Smooth muscle cell of the brain vasculature (primary cell): ENCODE measurements at regions not wholly inside any gene's neighbourhood (a gene's known extent, or its start where the extent isn't known, plus 50 kb on each side); places are given as distances from the start of the nearest gene placed in this dataset.

Source experiments
- DNase-seq: peaks from one replicate; pipeline ENCODE4 v3.0.0-alpha.2; 2012; ENCODE audit warnings: low read depth, low spot score

DNA sequence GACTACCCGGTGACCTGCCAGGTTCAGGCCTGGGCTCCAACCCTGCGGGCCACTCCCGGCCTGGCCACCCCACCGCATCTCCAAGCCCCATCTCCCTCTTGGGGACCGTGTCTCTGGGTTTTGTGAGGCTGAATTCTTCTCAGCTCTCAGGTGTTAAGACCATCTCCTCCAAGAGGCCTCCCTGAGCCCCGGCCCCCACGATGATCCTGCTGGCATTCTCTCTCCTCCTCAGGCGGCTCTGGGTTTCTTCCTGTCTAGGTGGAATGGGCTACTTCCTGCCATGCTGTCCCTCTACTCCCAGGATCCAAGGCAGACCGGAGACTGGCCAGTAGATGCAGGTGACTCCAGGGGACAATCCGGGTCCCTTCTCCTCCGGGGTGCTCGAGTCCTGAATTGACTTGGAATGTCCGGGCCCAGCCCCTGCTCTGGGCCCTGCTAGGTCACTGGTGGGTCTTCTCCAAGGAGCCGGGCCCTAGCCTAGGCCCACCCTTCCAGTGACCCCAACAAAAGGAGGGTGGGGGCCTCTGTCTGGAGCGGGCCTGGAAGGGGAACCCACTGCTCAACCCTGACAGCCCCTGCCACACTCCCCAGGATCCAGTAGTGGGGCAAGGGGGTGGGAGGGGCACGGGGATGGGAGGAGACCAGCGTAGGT, 219.8 kb downstream of the C9orf50 start:
- no peak for DNase-seq

DNA sequence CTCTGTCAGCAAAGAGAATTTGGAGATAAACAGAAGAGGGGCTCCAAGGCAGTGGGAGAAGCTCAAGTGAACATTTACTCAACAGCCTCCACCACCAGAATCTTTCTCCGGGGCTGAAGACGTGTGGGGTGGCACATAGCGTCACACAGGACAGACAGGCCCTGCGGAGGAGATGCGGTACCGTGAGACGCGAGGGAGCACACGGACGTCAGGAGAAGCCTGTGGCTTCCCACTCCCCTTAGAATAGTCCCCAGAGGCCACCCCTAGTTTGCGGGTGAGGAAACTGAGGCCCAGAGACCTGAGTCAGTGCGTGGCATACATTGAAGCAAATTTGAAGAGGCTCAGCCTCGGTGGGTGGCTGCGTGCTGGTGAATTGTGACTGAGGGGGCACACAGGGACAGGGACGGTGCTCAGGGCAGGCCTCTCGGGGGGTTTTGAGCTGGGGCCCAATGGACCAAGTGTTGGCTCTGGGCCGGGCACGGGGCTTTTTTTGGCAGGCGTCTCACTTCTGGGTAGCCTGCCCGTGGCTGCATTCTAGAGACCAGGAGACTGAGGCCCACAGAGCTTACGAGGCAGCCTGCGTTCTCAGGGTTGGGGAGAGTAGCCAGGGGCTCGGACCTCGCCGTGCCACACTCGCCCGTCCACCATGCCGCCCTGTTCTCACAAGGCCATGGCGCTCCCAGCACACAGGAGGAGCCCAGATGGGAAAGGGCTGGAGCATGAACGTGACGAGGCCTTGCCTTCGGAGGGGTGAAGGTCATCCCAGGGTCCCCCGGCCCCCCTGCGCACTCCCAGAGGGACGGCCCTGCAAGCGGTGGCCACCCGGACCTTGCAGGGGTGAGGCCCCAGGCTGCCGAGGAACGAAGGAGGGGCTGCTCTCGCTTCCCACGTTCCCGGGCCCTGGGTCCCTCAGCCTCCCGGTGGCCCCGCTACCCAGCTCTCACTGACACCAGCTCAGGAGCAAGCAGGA, 220.6 kb downstream of the C9orf50 start:
- DNase-seq: no peak

DNA sequence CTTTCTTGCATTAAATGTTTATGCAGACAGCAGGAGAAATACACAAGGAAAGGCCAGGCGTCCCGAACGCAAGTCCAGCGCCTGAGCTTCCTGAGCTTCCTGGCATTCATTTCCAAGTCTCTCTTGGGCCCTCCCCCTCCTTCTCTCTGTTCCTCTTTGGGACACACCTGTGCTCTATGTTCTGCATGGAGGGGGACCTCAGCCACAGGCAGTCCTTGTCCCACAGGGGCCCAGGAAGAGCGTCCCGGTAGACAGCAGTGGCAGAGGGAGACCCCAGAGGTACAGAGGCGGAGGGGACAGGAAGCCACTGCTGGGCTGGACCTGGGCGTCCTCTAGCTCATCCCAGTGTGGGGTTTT, 221.3 kb downstream of the C9orf50 start:
- no peak for DNase-seq

DNA sequence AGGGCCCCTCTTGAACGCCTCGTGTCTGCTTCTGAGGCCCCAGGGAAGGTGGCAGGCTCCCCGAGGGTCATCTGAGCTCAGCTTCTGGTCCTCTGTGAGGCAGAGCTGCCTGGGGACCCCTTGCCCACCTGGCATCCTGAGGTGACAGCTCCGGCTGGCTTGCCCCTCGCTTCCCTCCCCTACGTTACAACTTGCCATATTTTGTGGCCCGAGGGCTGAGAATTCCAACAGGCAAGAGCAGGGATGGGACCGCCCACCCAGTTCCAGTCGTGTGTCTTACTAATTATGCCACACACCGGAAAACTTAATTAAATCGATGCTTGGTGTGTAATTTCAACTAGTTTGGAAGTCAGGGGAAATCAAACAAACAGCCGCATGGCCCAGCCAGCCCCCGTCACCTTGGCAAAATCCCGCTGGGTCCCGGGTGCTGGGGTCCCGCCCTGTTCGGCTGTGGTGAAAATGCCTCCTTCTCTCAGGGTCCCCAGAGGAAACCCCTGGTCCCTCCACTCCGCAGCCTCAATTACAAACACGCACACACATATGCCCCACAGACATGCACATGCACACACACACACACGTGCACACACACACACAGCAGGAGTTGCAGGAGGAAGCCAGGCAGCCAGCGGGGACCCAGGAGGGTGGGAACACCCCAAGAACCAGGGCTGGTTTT, 221.0 kb upstream of the IER5L start:
- DNase-seq: no peak

DNA sequence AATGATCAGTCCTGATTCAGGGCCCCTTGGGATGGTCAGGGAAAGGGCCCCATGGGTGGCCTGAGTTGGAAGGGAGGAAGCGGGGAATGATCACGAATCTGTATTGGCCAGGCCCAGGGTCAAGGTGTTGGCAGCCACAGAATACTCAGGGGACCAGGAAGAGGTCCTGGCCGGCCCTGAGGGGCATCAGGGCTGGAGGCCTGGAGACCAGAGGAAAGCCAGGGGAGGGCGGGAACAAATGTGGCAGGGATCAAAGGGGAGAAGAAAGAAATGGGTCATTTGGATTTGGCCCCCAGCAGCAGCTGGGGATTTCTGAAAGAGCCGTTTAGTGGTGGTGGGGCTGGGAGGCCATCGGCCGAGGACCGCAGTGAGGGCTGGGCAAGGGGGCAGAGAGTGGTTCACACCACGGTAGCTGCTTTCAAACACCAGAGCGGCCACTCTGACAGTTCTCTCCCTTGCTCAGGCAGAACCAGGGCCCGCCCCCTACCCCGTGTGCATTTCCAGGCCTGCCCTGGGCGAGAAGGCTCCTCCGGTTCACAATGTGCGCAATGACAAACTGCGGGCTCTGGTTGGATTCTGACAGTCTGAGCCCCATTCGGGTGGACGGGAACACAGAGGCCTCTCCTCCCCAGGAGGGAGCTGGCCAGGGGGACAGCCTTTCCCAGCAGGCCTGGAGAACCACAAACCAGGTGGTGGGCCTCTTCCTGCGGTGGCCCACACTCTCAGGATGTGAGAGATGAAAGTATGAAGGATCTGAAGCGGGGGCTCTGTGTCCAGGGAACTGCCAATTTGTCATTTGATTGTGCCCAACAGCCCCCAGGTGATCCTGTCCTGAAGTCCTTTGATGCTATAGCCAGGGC, 220.3 kb upstream of the IER5L start:
- no peak for DNase-seq

DNA sequence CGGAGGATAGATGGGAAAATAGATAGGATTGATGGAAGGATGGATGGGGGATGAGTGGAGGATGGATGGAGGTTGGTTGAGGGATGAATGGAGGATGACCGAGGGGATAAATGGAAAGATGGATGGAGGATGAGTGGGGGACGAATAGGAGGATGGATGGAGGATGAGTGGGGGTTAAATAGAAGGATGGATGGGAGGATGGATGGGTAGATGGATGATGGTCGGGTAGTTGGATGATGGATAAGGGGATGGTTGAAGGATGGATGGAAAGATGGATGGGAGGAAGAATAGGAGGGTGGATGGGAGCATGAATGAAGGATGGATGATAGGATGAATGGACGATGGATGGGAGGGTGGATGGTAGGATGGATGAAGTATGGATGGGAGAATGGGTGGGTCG, 219.3 kb upstream of the IER5L start:
- no peak for DNase-seq

GRCh38 chr9:129396365-129396708, 218.3 kb upstream of the IER5L start:
- no peak for DNase-seq

DNA sequence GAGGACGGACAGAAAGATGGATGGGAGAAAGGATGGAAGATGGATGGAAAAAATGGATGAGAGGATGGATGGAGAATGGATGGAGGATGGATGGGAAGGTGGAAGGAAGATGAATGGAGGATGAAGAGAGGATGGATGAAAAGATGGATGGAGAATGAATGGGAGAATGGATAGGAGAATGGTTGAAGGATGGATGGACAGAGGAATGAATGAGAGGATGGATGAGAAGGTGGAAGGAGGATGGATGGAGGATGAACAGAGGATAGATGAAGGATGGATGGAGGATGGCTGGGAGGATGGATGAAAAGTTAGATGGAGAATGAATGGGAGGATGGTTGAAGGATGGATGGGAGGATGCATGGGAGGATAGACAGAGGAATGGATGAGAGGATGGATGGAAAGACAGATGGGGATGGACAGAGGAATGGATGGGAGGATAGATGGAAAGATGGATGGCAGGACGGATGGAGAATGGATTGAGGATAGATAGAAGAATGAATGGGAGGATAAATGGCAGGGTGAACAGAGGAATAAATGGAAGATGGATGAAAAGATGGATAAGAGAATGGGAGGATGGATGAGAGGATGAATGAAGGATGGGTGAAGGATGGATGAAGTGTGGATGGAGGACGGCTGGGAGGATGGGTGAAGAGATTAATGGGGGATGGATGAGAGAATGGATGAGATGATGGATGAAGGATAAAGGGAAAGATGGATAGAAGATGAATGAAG, 217.7 kb upstream of the IER5L start:
- DNase-seq: no peak

GRCh38 chr9:129394886-129395279, 216.8 kb upstream of the IER5L start:
- no peak for DNase-seq

DNA sequence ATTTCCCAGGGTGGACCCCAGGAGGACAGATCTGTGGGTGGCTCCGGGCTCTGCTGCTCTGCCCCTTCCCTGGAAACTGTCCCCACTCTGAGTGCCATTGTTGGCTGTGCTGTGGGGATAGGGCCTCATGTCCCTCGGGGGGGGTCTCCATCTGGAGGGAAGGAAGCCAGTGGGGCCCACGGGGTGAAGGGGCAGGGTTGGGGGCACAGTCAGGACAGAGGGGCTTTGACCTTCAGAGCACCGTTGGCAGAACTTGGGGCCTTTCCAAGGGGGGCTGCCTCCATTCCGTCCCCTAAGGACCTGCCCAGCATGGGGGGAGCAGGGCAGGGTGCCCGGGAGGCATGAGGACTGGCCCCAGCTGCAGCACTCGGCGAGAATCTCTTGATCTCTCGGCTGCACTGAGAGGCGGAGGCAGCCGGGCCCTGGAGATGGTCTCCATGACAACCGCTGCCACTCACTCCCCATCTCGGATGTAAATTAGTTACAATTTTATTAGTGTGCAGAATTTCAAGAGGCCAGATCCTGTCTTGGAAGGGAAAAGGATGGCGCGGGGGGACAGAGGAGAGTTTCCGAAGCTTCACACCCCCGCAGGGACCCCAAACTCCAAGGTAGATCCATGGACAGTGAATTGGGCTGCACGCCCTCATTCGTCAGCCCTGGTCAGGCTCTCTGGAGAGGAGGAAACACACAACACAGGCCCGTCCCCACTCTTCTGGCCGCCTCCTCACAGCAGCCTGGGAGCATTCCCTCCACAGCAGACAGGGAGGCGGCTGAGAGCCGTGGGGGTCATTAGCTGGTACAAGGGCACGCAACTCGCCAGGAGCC, 216.2 kb upstream of the IER5L start:
- no peak for DNase-seq

- DNase-seq: no peak
Observed at GRCh38 chr9:129393064-129393463, 215.0 kb upstream of the IER5L start.

DNA sequence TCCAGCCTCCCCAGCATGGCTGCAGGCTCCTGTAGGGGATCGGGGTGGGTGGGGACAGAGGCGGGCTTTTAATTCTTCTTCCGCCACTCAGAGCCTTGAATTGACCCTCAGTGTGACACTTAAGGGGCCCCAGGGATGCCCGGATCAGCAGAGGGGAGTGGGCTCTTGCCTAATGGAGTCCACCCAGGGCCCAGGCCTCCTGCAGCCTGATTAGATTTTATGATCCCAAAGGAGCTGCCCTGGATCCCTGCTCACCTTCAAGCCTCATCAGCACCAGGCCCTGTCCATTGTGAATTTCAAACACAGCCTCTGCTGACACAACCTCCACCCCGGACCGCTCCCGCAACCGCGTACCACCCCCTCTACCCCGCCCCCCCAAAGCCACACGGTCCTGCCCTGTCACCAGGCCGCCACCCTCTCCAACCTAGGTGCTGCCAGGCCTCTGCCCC, 214.1 kb upstream of the IER5L start:
- no peak for DNase-seq

DNA sequence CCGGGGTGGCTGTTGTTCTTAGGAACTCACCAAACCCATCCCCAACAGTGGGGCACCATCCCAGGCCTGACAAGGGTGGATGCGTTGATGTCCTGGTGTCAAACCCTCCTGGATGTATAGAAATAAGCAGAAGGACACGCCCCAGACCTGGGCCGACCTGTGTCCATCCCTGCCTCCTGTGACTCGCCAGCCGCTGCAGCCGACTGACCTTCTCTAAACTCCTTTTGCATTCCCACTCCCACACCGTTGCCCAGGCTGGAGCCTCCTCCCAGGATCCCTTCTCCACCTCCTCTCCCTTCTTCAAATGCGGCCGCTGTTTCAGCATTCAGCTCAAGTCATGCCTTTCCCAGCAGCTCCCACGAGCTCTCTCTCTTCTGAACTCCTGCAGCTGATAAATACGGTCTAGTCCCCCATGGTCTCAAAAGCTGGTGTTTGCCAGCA, 213.2 kb upstream of the IER5L start:
- no peak for DNase-seq

DNA sequence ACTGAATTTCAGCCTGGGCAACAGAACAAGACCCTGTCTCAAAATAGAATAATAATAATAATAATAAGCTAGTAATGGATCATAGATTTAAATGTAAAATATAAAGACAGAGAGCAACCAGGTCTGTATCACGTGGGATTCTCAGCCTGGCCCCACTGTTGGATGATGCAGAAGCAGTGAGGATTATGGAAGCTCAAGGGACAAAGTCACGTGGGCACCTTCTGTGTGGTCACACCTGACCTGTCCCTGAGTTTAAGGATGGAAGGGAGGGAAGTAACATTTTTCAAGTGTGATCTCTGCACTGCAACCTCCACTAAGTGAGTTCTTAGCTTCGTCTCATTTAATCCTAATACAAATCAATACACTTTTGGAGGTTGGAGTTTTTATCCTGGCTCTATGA, 212.5 kb upstream of the IER5L start:
- DNase-seq: no peak

GRCh38 chr9:129387822-129388221, 209.8 kb upstream of the IER5L start:
- no peak for DNase-seq

DNA sequence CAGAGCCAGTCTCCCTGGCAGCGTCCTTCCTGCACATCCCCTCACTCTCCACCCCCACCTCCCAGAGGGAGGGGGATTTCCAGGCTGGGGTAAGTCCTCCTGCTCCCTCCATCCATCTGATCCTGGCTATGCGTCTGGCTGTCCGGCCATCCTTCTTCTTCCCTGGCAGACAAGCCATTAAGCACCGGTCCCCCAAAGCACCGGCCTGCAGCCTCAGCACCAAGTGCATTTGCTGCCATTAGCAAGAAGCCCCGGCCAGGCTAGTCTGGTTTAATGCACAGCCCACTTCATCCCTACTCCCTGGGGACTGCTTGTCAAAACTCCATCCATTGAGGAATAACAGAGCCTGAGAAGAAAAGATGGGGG, 208.7 kb upstream of the IER5L start:
- DNase-seq: no peak

- DNase-seq: no peak
Observed at GRCh38 chr9:129385211-129385934, 207.3 kb upstream of the IER5L start.

- no peak for DNase-seq
Observed at GRCh38 chr9:129384491-129385210, 206.6 kb upstream of the IER5L start.
